ENCODE measurements at regions not wholly inside any gene's neighbourhood (a gene's known extent, or its start where the extent isn't known, plus 50 kb on each side); places are given as distances from the start of the nearest gene placed in this dataset.

DNA sequence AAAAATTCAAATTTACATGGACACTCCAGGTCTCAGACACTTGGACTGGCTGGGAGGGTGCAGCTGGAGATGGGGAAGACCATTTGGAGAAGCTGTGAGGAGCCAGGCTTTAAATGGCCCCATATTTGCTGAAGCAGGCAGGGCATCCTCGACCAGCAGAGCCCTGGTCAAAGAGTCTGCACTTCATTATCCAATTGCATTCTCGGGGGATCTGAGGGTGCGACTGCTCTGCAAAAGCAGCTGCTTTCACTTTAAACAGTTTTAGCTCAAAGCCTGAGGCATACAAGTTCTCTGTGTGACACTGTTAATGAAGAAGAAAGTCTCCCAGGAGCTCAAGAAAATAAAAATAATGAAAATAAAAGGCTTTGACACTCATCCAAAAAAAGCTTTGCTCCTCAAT, 98.0 kb upstream of the SLC25A36 start:
- Histone ChIP-seq H3K4me1 (ENCODE audit: control insufficient read depth, insufficient read depth, low read length) (no peaks in the 10 kb centered on the region), H3K4me3 (ENCODE audit: low read depth, low read length) (no peak overlapping the region), H3K27ac (ENCODE audit: extremely low read depth, low read depth, low read length) (no peak overlapping the region), H3K36me3 (ENCODE audit: control insufficient read depth in 2 of 2, insufficient read depth in 1 of 2, low read length in 2 of 2) (no peaks in the 10 kb centered on the region), H3K9me3 (ENCODE audit: control insufficient read depth, insufficient read depth, low read depth, low read length) (no peaks in the 10 kb centered on the region)
- CTCF ChIA-PET: interaction anchor here (0.8 kb wide), 1 partner anchor 20 kb away, joined by 3 read pairs; no protein-coding TSS in a partner anchor
- POLR2A ChIA-PET: no interaction called here
- no peak for TF ChIP-seq ZNF366 (tag by site-specific recombination; conservative IDR thresholded peaks at IDR 0.05)
- TF ChIP-seq, protein P1, sequence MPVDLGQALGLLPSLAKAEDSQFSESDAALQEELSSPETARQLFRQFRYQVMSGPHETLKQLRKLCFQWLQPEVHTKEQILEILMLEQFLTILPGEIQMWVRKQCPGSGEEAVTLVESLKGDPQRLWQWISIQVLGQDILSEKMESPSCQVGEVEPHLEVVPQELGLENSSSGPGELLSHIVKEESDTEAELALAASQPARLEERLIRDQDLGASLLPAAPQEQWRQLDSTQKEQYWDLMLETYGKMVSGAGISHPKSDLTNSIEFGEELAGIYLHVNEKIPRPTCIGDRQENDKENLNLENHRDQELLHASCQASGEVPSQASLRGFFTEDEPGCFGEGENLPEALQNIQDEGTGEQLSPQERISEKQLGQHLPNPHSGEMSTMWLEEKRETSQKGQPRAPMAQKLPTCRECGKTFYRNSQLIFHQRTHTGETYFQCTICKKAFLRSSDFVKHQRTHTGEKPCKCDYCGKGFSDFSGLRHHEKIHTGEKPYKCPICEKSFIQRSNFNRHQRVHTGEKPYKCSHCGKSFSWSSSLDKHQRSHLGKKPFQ (tag by site-specific recombination; IDR thresholded peaks at IDR 0.05): no peak
- TF ChIP-seq GLI4 (tag by site-specific recombination; IDR thresholded peaks at IDR 0.05): no peak
- no peak for TF ChIP-seq ZNF626 (tag by site-specific recombination; IDR thresholded peaks at IDR 0.05)
- TF ChIP-seq ZNF214 (tag by site-specific recombination; IDR thresholded peaks at IDR 0.05; ENCODE audit: borderline replicate concordance): no peak

DNA sequence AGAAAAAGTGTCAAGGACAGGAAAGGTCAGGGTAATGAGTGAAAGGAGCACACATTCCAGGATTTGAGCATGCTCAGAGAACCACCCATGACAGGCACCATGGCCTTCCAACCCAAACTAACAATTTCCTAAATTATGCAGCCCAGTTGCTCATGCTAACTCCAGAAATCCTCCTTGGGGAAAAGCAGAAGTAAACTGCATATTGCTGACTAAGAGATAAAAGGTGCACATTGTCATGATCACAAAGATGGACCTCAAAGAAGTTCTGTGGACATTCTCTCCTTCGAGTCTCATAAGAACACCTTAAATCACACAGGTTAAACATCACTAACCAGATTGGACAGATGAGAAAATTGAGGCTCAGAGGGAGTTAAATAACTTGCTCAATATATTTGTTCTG, 97.6 kb upstream of the SLC25A36 start:
- H3K9me3 ChIP-seq (ENCODE audit: control insufficient read depth, insufficient read depth, low read depth, low read length): no peaks in the 10 kb centered on the region
- ChIA-PET POLR2A (no interaction called here), CTCF (interaction anchor here (0.8 kb wide), 1 partner anchor 20 kb away, joined by 3 read pairs; no protein-coding TSS in a partner anchor)
- H3K27ac ChIP-seq (ENCODE audit: extremely low read depth, low read depth, low read length): no peak overlapping the region
- H3K4me3 ChIP-seq (ENCODE audit: low read depth, low read length): no peak overlapping the region
- no peaks in the 10 kb centered on the region for H3K4me1 ChIP-seq (ENCODE audit: control insufficient read depth, insufficient read depth, low read length)
- no peak for TF ChIP-seq ZNF624 (tag by site-specific recombination; IDR thresholded peaks at IDR 0.05)
- no peak for TF ChIP-seq OSR2 (tag by site-specific recombination; IDR thresholded peaks at IDR 0.05)
- no peak for TF ChIP-seq ZNF132 (tag by site-specific recombination; IDR thresholded peaks at IDR 0.05; ENCODE audit: borderline replicate concordance)
- TF ChIP-seq HOXC10 (CRISPR knock-in tag; IDR thresholded peaks at IDR 0.05): no peak
- TF ChIP-seq, protein P2, sequence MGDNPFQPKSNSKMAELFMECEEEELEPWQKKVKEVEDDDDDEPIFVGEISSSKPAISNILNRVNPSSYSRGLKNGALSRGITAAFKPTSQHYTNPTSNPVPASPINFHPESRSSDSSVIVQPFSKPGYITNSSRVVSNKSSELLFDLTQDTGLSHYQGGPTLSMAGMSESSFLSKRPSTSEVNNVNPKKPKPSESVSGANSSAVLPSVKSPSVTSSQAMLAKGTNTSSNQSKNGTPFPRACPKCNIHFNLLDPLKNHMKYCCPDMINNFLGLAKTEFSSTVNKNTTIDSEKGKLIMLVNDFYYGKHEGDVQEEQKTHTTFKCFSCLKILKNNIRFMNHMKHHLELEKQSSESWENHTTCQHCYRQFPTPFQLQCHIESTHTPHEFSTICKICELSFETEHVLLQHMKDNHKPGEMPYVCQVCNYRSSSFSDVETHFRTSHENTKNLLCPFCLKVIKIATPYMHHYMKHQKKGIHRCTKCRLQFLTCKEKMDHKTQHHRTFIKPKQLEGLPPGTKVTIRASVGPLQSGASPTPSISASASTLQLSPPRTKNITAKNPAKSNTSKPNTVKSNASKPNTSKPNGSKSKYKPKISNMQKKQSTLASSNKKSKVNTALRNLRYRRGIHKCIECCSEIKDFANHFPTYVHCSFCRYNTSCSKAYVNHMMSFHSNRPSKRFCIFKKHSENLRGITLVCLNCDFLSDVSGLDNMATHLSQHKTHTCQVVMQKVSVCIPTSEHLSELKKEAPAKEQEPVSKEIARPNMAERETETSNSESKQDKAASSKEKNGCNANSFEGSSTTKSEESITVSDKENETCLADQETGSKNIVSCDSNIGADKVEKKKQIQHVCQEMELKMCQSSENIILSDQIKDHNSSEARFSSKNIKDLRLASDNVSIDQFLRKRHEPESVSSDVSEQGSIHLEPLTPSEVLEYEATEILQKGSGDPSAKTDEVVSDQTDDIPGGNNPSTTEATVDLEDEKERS (tag by site-specific recombination; IDR thresholded peaks at IDR 0.05): no peak
- H3K36me3 ChIP-seq (ENCODE audit: control insufficient read depth in 2 of 2, insufficient read depth in 1 of 2, low read length in 2 of 2): no peaks in the 10 kb centered on the region

DNA sequence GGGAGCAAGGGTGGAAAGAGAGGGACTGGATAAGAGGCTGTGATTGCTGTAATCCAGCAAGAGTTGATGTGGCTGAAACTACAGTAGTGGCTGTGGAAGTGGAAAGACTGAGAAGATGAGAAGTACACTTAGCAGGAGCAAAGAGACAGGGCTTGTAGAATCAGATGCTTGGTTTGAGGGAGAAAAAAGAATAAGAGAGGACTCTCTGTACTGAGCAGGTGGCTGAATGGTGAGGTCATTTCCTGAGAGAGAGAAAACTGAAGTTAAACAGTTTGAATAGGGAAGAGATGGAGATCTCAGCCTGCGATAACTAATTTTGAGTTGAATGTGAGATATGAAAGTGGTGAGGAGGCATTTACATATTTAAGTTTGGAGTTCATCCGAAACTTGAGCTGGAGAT, 95.8 kb upstream of the SLC25A36 start:
- no peak overlapping the region for H3K27ac ChIP-seq (ENCODE audit: extremely low read depth, low read depth, low read length)
- no peaks in the 10 kb centered on the region for H3K4me1 ChIP-seq (ENCODE audit: control insufficient read depth, insufficient read depth, low read length)
- CTCF ChIA-PET: no interaction called here
- TF ChIP-seq, protein P3, sequence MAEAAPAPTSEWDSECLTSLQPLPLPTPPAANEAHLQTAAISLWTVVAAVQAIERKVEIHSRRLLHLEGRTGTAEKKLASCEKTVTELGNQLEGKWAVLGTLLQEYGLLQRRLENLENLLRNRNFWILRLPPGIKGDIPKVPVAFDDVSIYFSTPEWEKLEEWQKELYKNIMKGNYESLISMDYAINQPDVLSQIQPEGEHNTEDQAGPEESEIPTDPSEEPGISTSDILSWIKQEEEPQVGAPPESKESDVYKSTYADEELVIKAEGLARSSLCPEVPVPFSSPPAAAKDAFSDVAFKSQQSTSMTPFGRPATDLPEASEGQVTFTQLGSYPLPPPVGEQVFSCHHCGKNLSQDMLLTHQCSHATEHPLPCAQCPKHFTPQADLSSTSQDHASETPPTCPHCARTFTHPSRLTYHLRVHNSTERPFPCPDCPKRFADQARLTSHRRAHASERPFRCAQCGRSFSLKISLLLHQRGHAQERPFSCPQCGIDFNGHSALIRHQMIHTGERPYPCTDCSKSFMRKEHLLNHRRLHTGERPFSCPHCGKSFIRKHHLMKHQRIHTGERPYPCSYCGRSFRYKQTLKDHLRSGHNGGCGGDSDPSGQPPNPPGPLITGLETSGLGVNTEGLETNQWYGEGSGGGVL (tag by site-specific recombination; IDR thresholded peaks at IDR 0.05): no peak
- no peak for TF ChIP-seq HOXC10 (CRISPR knock-in tag; IDR thresholded peaks at IDR 0.05)
- TF ChIP-seq SETDB1 (IDR thresholded peaks at IDR 0.05; ENCODE audit: insufficient read length, low read length): no peak
- TF ChIP-seq, protein P4, sequence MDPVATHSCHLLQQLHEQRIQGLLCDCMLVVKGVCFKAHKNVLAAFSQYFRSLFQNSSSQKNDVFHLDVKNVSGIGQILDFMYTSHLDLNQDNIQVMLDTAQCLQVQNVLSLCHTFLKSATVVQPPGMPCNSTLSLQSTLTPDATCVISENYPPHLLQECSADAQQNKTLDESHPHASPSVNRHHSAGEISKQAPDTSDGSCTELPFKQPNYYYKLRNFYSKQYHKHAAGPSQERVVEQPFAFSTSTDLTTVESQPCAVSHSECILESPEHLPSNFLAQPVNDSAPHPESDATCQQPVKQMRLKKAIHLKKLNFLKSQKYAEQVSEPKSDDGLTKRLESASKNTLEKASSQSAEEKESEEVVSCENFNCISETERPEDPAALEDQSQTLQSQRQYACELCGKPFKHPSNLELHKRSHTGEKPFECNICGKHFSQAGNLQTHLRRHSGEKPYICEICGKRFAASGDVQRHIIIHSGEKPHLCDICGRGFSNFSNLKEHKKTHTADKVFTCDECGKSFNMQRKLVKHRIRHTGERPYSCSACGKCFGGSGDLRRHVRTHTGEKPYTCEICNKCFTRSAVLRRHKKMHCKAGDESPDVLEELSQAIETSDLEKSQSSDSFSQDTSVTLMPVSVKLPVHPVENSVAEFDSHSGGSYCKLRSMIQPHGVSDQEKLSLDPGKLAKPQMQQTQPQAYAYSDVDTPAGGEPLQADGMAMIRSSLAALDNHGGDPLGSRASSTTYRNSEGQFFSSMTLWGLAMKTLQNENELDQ (tag by site-specific recombination; IDR thresholded peaks at IDR 0.05; ENCODE audit: low read depth): no peak
- no peak for TF ChIP-seq MEIS1 (CRISPR knock-in tag; IDR thresholded peaks at IDR 0.05; ENCODE audit: borderline replicate concordance)
- TF ChIP-seq YY2 (tag by site-specific recombination; IDR thresholded peaks at IDR 0.05): no peak
- no peak for TF ChIP-seq ZBTB48 (tag by site-specific recombination; IDR thresholded peaks at IDR 0.05)
- TF ChIP-seq REPIN1 (tag by site-specific recombination; IDR thresholded peaks at IDR 0.05; ENCODE audit: low read depth): no peak
- TF ChIP-seq ZNF221 (tag by site-specific recombination; IDR thresholded peaks at IDR 0.05; ENCODE audit: borderline replicate concordance): no peak
- no peak for TF ChIP-seq ZNF785 (tag by site-specific recombination; IDR thresholded peaks at IDR 0.05)
- no peak for TF ChIP-seq ZBTB17 (tag by site-specific recombination; IDR thresholded peaks at IDR 0.05)
- TF ChIP-seq GLI4 (tag by site-specific recombination; IDR thresholded peaks at IDR 0.05): no peak
- no peak for TF ChIP-seq ZNF146 (tag by site-specific recombination; IDR thresholded peaks at IDR 0.05)
- TF ChIP-seq ZNF658 (tag by site-specific recombination; IDR thresholded peaks at IDR 0.05): no peak
- TF ChIP-seq ZBTB7A (tag by site-specific recombination; IDR thresholded peaks at IDR 0.05; ENCODE audit: low read depth): no peak
- H3K9me3 ChIP-seq (ENCODE audit: control insufficient read depth, insufficient read depth, low read depth, low read length): no peaks in the 10 kb centered on the region
- H3K36me3 ChIP-seq (ENCODE audit: control insufficient read depth in 2 of 2, insufficient read depth in 1 of 2, low read length in 2 of 2): no peaks in the 10 kb centered on the region
- POLR2A ChIA-PET: no interaction called here
- H3K4me3 ChIP-seq (ENCODE audit: low read depth, low read length): no peak overlapping the region

Measured in HEK293 (cell line).